SU-DHL-6 (cell line): ENCODE measurements at regions not wholly inside any gene's neighbourhood (a gene's known extent, or its start where the extent isn't known, plus 50 kb on each side); places are given as distances from the start of the nearest gene placed in this dataset.

Experiments used
- CTCF ChIP-seq: fragments of 200-600 bp; sonication (generic); IDR thresholded peaks from one replicate; pipeline ENCODE4 v1.5.1; 2017; ENCODE audit warnings: antibody characterized with exemption, mild to moderate bottlenecking, low read length, moderate library complexity; ENCODE audit not compliant: insufficient read depth, poor library complexity, severe bottlenecking
- EZH2phosphoT487 ChIP-seq: fragments of 200-600 bp; sonication (generic), shearing (Covaris generic); conservative IDR thresholded peaks from 2 replicates; pipeline ENCODE4 v1.6.1; 2018; ENCODE audit warnings: mild to moderate bottlenecking, antibody characterized with exemption, low read length, moderate library complexity, mixed read lengths

- TF ChIP-seq CTCF (no peak), EZH2phosphoT487 (no peak)
Observed at GRCh38 chrX:10725071-10725470, 104.7 kb upstream of the MID1 start.
